Vagina (tissue), 2 donors: ENCODE measurements at regions not wholly inside any gene's neighbourhood (a gene's known extent, or its start where the extent isn't known, plus 50 kb on each side); places are given as distances from the start of the nearest gene placed in this dataset.

Experiments used
- CTCF ChIP-seq, 3 experiments: fragments of 450-650 bp in 2 of 3; fragments of 200-600 bp in 1 of 3; sonication (generic) in 1 of 3; IDR thresholded peaks; one replicate each; pipeline ENCODE4 v1.5.1; 2017 to 2019; ENCODE audit warnings: antibody characterized with exemption in 3 of 3, mild to moderate bottlenecking in 2 of 3, moderate library complexity in 2 of 3
- POLR2A ChIP-seq, 2 donors: fragments of 450-650 bp; IDR thresholded peaks; one replicate each; pipeline ENCODE4 v1.6.1; 2017; ENCODE audit warnings: antibody characterized with exemption in 2 of 2, mild to moderate bottlenecking in 2 of 2, moderate library complexity in 2 of 2

GRCh38 chr2:157046396-157046795 lies 211.1 kb upstream of the GALNT5 start:
- no peak for TF ChIP-seq CTCF (IDR thresholded peaks at IDR 0.05)
- no peak for TF ChIP-seq POLR2A (IDR thresholded peaks at IDR 0.05)
